GM06990 (cell line): ENCODE measurements at regions not wholly inside any gene's neighbourhood (a gene's known extent, or its start where the extent isn't known, plus 50 kb on each side); places are given as distances from the start of the nearest gene placed in this dataset.

ENCODE experiments used
- DNase-seq: peaks from one replicate; pipeline ENCODE4 v3.0.0-alpha.2; 2011; ENCODE audit not compliant: insufficient read length; ENCODE audit errors: extremely low read depth
- H3K27me3 ChIP-seq: replicated peaks from 2 replicates; pipeline ENCODE4 v1.6.0; 2011; ENCODE audit warnings: low read length; ENCODE audit not compliant: control insufficient read depth, insufficient read depth
- H3K36me3 ChIP-seq: 2 replicates; pipeline ENCODE4 v1.5.1; 2011; ENCODE audit warnings: low read length; ENCODE audit not compliant: control insufficient read depth, insufficient read depth
- H3K4me3 ChIP-seq: replicated peaks from 2 replicates; pipeline ENCODE4 v1.5.1; 2011; ENCODE audit warnings: low read depth, mild to moderate bottlenecking, control low read depth, low read length
- CTCF ChIP-seq: IDR thresholded peaks from 2 replicates; pipeline ENCODE4 v1.5.1; 2011; ENCODE audit warnings: low read length, control low read depth, mild to moderate bottlenecking, inconsistent platforms; ENCODE audit not compliant: insufficient read depth, poor library complexity, severe bottlenecking

DNA sequence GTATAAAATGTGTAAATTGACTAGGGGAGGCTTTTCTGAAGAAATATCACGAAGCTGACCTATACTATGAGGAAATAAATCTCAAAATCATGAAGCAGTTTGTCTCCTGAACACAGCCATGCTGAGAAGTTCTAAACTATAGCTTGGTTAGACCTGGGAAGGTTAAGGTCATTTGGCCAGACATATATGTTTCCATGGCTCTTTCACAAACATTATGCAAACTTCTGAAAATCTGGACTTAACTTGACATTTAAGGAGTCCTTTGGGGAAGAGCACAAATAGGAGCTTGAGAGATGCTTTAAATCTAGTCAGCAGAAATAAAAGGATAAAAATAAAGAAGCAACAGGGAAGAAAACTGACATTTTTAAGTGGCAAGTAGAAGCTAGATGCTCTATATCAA is 115.9 kb upstream of the MEOX2 start:
- no peak overlapping the region for H3K4me3 ChIP-seq
- DNase-seq = no peak
- no peaks in the 10 kb centered on the region for H3K36me3 ChIP-seq
- TF ChIP-seq CTCF = no peak
- H3K27me3 ChIP-seq = no peaks in the 10 kb centered on the region

- Histone ChIP-seq H3K27me3 (no peaks in the 10 kb centered on the region), H3K4me3 (no peak overlapping the region), H3K36me3 (no peaks in the 10 kb centered on the region)
- DNase-seq = no peak
- TF ChIP-seq CTCF = no peak
These were observed 115.1 kb upstream of the MEOX2 start for GRCh38 chr7:15801551-15801950.

DNA sequence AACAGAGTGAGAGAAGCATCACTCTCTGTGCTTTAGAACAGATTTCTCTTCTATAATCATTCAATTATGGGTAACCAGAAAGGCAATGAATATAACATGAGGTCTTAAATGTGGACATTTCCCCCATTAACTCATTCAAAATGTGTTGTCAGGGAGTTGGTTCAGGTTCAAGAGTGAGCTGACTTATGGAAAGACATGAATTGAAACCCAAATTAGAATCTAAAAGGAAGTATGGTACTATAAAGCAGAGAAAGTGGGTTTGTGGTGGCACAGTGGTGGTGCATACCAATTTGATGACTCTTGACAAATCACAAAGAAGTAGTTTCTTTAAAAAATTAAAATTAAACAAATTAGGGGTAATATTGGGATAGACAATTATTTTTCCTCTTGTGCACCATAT is 114.6 kb upstream of the MEOX2 start:
- Histone ChIP-seq H3K27me3 (no peaks in the 10 kb centered on the region), H3K36me3 (no peaks in the 10 kb centered on the region), H3K4me3 (no peak overlapping the region)
- TF ChIP-seq CTCF = no peak
- DNase-seq = no peak

GRCh38 chr7:15798081-15798480 is 111.6 kb upstream of the MEOX2 start:
- H3K36me3 ChIP-seq = no peaks in the 10 kb centered on the region
- DNase-seq = no peak
- no peak for TF ChIP-seq CTCF
- no peak overlapping the region for H3K4me3 ChIP-seq
- no peaks in the 10 kb centered on the region for H3K27me3 ChIP-seq

DNA sequence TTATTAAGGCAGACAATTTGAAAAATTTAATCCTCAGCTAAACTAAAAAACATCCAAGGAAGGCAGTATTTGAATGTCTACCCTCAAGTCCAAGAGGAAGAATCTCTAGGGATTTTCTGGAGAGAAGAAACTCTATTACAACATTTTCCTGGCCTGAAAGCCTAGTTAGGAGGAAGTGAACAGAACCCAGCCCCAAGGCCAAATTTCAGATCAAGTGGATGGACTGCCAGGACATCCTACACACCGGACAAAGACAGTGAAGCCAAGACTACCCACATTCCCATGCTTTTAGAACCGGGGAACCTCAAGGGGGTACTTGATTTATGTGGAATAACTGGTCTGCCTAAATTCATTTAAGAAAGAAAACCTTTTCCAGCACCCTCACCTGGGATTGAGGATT is 108.9 kb upstream of the MEOX2 start:
- H3K4me3 ChIP-seq = no peak overlapping the region
- no peaks in the 10 kb centered on the region for H3K27me3 ChIP-seq
- no peak for DNase-seq
- no peaks in the 10 kb centered on the region for H3K36me3 ChIP-seq
- TF ChIP-seq CTCF = no peak

- H3K27me3 ChIP-seq = no peaks in the 10 kb centered on the region
- no peaks in the 10 kb centered on the region for H3K36me3 ChIP-seq
- H3K4me3 ChIP-seq = no peak overlapping the region
- TF ChIP-seq CTCF = no peak
- DNase-seq = no peak
These were observed 108.3 kb upstream of the MEOX2 start for GRCh38 chr7:15794801-15795200.
